BLaER1 (cell line): ENCODE measurements at regions not wholly inside any gene's neighbourhood (a gene's known extent, or its start where the extent isn't known, plus 50 kb on each side); places are given as distances from the start of the nearest gene placed in this dataset.
"Not testable (repeated sequence)": the region's sequence is repeated elsewhere in the genome, so short reads cannot be mapped to it uniquely, and the experiment has no call there.

Experiments
- H3K27ac ChIP-seq: shearing (Covaris generic); formaldehyde crosslinking; 2 replicates; pipeline ENCODE4 v1.8.1; 2022
- H3K27me3 ChIP-seq: shearing (Covaris generic); formaldehyde crosslinking; 2 replicates; pipeline ENCODE4 v1.8.1; 2022
- H3K36me3 ChIP-seq: shearing (Covaris generic); formaldehyde crosslinking; 2 replicates; pipeline ENCODE4 v1.8.1; 2022
- H3K4me1 ChIP-seq: shearing (Covaris generic); formaldehyde crosslinking; 2 replicates; pipeline ENCODE4 v1.8.1; 2022
- H3K4me2 ChIP-seq: shearing (Covaris generic); formaldehyde crosslinking; 2 replicates; pipeline ENCODE4 v1.8.1; 2022
- H3K4me3 ChIP-seq: shearing (Covaris generic); formaldehyde crosslinking; 2 replicates; pipeline ENCODE4 v1.8.1; 2022
- H3K9ac ChIP-seq: shearing (Covaris generic); formaldehyde crosslinking; 2 replicates; pipeline ENCODE4 v1.8.1; 2022
- H3K9me3 ChIP-seq: shearing (Covaris generic); formaldehyde crosslinking; 2 replicates; pipeline ENCODE4 v1.8.1; 2022
- H4K20me1 ChIP-seq: shearing (Covaris generic); formaldehyde crosslinking; 2 replicates; pipeline ENCODE4 v1.8.1; 2022
- Cebpa-rat ChIP-seq: shearing (Covaris generic); IDR thresholded peaks from 2 replicates; pipeline ENCODE4 v1.8.1; 2022

GRCh38 chr16:65697065-65697464 is 575.2 kb upstream of the CDH11 start:
- Histone ChIP-seq H3K4me1 (no peaks in the 10 kb centered on the region; the same call in 1 of the 2 replicates), H3K9me3 (0 out of 2 replicates have a peak, but pooled peaks cover 5% of the 10 kb centered on the region), H4K20me1 (no peaks in the 10 kb centered on the region), H3K9ac (no peak overlapping the region), H3K27ac (no peak overlapping the region), H3K4me2 (no peak overlapping the region), H3K27me3 (no peaks in the 10 kb centered on the region), H3K4me3 (no peak overlapping the region), H3K36me3 (no peaks in the 10 kb centered on the region)
- TF ChIP-seq Cebpa-rat, result no peak

DNA sequence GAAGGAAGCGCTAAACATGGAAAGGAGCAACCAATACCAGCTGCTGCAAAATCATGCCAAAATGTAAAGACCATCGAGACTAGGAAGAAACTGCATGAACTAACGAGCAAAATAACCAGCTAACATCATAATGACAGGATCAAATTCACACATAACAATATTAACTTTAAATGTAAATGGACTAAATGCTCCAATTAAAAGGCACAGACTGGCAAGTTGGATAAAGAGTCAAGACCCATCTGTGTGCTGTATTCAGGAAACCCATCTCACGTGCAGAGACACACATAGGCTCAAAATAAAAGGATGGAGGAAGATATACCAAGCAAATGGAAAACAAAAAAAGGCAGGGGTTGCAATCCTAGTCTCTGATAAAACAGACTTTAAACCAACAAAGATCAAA is 570.0 kb upstream of the CDH11 start:
- not testable (repeated sequence) for H3K9me3 ChIP-seq, H3K4me2 ChIP-seq, H3K27ac ChIP-seq, H3K9ac ChIP-seq, H3K4me3 ChIP-seq, H4K20me1 ChIP-seq, H3K36me3 ChIP-seq, H3K27me3 ChIP-seq
- H3K4me1 ChIP-seq, result peaks cover 12% of the 10 kb centered on the region

DNA sequence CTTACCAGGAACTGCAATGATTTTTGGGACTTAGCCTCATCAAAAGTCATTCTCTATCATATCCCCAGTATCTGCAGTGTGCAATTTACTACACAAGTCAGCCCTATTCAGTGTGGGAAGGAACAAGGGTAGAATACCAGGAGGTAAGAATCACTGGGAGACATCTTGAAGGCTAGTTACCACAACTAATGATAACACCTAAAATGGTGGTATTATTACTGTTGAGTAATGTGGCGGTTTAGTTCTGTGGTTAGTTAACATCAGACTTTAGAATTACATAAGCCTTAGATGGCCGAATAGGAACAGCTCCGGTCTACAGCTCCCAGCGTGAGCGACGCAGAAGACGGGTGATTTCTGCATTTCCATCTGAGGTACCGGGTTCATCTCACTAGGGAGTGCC is 567.9 kb upstream of the CDH11 start:
- H3K27me3 ChIP-seq, result no peaks in the 10 kb centered on the region
- no peak overlapping the region for H3K9ac ChIP-seq
- no peak overlapping the region for H3K4me2 ChIP-seq
- no peaks in the 10 kb centered on the region for H3K36me3 ChIP-seq
- H3K4me3 ChIP-seq, result no peak overlapping the region
- no peak overlapping the region for H3K27ac ChIP-seq
- no peak for TF ChIP-seq Cebpa-rat
- peaks cover 12% of the 10 kb centered on the region for H3K4me1 ChIP-seq
- no peaks in the 10 kb centered on the region for H4K20me1 ChIP-seq
- H3K9me3 ChIP-seq, result peaks cover 10% of the 10 kb centered on the region; the same call in 1 of the 2 replicates

DNA sequence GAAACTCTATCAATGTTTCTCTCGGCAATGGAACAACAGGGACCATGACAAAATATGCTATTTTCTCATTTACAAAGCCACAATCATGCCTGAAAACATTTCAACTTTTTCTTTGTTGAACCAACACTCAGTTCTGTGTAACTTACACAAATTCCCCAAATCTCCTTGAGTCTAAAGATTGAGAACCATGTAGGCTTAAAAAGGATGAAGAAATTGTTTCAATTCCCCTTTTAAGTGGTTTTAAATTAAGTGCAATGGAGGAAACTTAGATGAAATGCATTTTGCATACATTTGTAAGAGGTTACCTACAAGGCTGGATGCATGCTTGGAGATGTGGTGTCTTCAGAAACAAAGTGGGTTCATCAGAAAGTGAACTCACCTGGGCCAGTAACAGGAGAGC is 566.4 kb upstream of the CDH11 start:
- peak overlapping the region; percentile 26; the same call in 1 of the 2 replicates for H3K4me2 ChIP-seq
- no peaks in the 10 kb centered on the region for H3K27me3 ChIP-seq
- no peak overlapping the region for H3K27ac ChIP-seq
- H3K4me3 ChIP-seq, result no peak overlapping the region
- no peaks in the 10 kb centered on the region for H4K20me1 ChIP-seq
- H3K36me3 ChIP-seq, result no peaks in the 10 kb centered on the region
- H3K9ac ChIP-seq, result no peak overlapping the region
- no peak for TF ChIP-seq Cebpa-rat
- H3K4me1 ChIP-seq, result peaks cover 12% of the 10 kb centered on the region
- peaks cover 15% of the 10 kb centered on the region for H3K9me3 ChIP-seq

DNA sequence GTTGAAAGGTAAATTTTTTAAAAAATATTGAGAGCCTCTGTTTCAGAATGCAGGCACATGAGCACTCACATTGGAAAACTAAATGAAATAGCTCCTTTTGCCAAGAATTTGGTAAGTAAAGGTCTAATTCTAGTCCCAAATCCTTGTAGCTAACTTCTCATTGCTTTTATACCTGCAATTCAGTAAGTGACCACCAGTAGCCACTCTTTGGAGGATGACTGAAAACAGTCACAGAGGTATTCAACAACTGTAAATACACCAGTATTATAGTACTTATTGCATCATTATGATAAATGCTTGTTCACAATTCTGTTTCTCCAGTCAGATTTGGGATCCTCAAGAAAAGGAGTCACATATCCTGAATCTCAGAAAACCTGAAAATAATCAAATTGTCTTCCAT is 562.4 kb upstream of the CDH11 start:
- Histone ChIP-seq H3K9ac (no peak overlapping the region), H3K4me2 (no peak overlapping the region), H3K27ac (no peak overlapping the region), H3K4me3 (no peak overlapping the region), H3K27me3 (no peaks in the 10 kb centered on the region), H3K36me3 (no peaks in the 10 kb centered on the region), H3K4me1 (peaks cover 36% of the 10 kb centered on the region), H4K20me1 (no peaks in the 10 kb centered on the region), H3K9me3 (peaks cover 8% of the 10 kb centered on the region)
- TF ChIP-seq Cebpa-rat, result no peak

- Histone ChIP-seq H4K20me1 (no peaks in the 10 kb centered on the region), H3K4me3 (no peak overlapping the region), H3K4me1 (peaks cover 25% of the 10 kb centered on the region), H3K27me3 (no peaks in the 10 kb centered on the region), H3K36me3 (no peaks in the 10 kb centered on the region), H3K9ac (no peak overlapping the region), H3K27ac (no peak overlapping the region), H3K9me3 (peaks cover 5% of the 10 kb centered on the region), H3K4me2 (peak overlapping the region; percentile 2; the same call in 1 of the 2 replicates)
- TF ChIP-seq Cebpa-rat, result no peak
These were observed 559.5 kb upstream of the CDH11 start for GRCh38 chr16:65681406-65681805.

DNA sequence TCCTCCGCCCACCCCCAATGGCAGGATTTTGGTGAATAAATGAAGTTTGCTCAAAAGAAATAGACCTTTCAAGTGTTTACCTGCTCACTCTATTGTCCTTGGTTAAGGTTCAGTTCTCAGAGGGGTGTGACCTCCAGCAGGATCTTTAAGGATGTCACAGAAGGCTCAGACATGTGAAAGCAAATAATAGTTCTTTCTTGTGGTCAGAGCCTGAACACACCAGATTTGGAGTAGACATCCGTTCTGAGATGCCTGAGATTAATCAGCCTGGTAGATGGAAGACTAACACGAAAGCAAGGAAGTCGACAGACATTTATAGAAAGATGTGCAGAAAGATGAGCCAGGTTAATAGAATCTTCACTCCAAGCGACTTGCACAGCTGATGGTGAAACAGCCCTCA is 557.9 kb upstream of the CDH11 start:
- H3K4me1 ChIP-seq, result peaks cover 25% of the 10 kb centered on the region
- H3K27me3 ChIP-seq, result no peaks in the 10 kb centered on the region
- H4K20me1 ChIP-seq, result no peaks in the 10 kb centered on the region
- no peak overlapping the region for H3K27ac ChIP-seq
- H3K4me2 ChIP-seq, result peak overlapping the region; percentile 54
- H3K9ac ChIP-seq, result no peak overlapping the region
- no peaks in the 10 kb centered on the region for H3K36me3 ChIP-seq
- H3K9me3 ChIP-seq, result peaks cover 5% of the 10 kb centered on the region
- TF ChIP-seq Cebpa-rat, result no peak
- no peak overlapping the region for H3K4me3 ChIP-seq

GRCh38 chr16:65675161-65675560 is 553.3 kb upstream of the CDH11 start:
- H3K27ac ChIP-seq, result no peak overlapping the region
- H3K4me1 ChIP-seq, result peaks cover 26% of the 10 kb centered on the region
- no peaks in the 10 kb centered on the region for H3K36me3 ChIP-seq
- H4K20me1 ChIP-seq, result no peaks in the 10 kb centered on the region
- no peak overlapping the region for H3K4me3 ChIP-seq
- H3K27me3 ChIP-seq, result no peaks in the 10 kb centered on the region
- no peaks in the 10 kb centered on the region for H3K9me3 ChIP-seq
- no peak overlapping the region for H3K9ac ChIP-seq
- no peak overlapping the region for H3K4me2 ChIP-seq
- TF ChIP-seq Cebpa-rat, result no peak

DNA sequence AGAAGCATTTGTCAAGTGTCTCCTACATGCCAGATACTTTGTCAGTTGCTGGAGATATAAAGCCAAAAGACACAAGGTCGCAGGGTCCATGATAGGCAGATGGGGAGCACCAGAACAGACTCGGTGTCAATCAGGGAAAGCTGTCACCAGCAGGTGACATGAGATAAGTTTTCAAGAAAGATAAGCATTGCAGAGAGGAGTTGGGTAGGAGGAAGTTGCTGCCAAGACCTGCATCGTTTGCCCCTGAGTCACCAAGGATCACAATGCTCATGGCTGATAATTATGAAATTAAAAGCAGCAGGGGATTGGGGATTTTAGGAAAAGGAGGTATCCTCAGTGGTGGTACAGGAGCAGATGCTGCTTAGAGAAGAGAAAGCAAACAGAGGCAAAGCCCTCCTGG is 551.1 kb upstream of the CDH11 start:
- no peak for TF ChIP-seq Cebpa-rat
- no peak overlapping the region for H3K27ac ChIP-seq
- H3K27me3 ChIP-seq, result no peaks in the 10 kb centered on the region
- no peak overlapping the region for H3K9ac ChIP-seq
- H3K4me3 ChIP-seq, result no peak overlapping the region
- no peak overlapping the region for H3K4me2 ChIP-seq
- H3K9me3 ChIP-seq, result no peaks in the 10 kb centered on the region
- H4K20me1 ChIP-seq, result no peaks in the 10 kb centered on the region
- no peaks in the 10 kb centered on the region for H3K36me3 ChIP-seq
- H3K4me1 ChIP-seq, result peaks cover 38% of the 10 kb centered on the region

DNA sequence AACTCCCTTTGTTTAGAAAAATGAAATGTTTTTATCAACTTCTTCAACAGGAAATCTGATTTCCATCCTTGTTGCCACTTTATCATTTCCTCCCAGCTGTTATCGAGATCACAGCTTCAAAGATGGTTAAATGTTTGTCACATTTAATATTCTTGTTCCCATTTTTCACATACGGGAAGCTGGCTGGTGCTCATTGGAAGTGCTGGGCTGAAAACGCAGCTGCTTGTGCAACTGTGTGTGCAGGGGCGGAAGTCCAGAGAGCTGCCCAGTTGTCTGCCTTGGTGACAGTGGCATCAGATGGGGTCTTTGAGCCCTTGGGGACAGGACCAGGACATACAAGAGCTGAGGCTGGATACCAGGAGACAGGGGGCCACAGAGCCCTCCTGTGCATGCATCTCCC is 549.2 kb upstream of the CDH11 start:
- peaks cover 49% of the 10 kb centered on the region for H3K4me1 ChIP-seq
- H3K36me3 ChIP-seq, result no peaks in the 10 kb centered on the region
- TF ChIP-seq Cebpa-rat, result no peak
- H4K20me1 ChIP-seq, result no peaks in the 10 kb centered on the region
- no peaks in the 10 kb centered on the region for H3K9me3 ChIP-seq
- H3K27ac ChIP-seq, result no peak overlapping the region
- no peak overlapping the region for H3K9ac ChIP-seq
- no peaks in the 10 kb centered on the region for H3K27me3 ChIP-seq
- H3K4me2 ChIP-seq, result peak overlapping the region; percentile 59
- no peak overlapping the region for H3K4me3 ChIP-seq

DNA sequence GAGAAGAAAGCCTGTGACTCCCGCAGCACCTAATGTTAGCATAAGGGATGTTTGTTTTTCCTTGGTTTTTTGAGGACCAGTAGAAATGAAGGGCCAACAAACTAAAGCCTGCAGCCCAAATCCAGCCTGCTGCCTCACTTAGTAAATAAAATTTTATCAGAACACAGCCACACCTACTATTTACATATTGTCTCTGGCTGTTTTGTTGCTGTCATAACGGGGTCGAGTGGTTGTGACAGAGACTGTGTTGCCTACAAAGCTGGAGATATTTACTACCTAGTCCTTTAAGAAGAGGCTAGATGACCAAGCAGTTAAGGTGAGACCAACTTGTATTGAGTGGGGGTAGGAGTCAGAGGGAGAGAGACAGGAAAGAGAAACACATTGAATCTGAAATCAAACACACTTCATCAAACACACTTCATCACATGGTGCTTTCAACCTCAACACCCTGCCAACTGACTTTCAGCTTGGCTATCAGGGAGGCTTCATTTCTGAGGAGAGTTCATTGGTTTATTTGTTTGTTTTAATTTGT is 546.3 kb upstream of the CDH11 start:
- Histone ChIP-seq H3K4me1 (peaks cover 78% of the 10 kb centered on the region), H3K36me3 (no peaks in the 10 kb centered on the region), H3K27me3 (no peaks in the 10 kb centered on the region), H3K9ac (no peak overlapping the region), H3K9me3 (no peaks in the 10 kb centered on the region), H3K4me2 (peak overlapping the region; percentile 36), H3K4me3 (no peak overlapping the region), H3K27ac (peak overlapping the region; percentile 27; the same call in 1 of the 2 replicates), H4K20me1 (no peaks in the 10 kb centered on the region)
- no peak for TF ChIP-seq Cebpa-rat
